Mesothelial cell of epicardium (in vitro differentiated cells): ENCODE measurements at regions not wholly inside any gene's neighbourhood (a gene's known extent, or its start where the extent isn't known, plus 50 kb on each side); places are given as distances from the start of the nearest gene placed in this dataset.

Source experiments
- DNase-seq, 2 experiments: peaks; one replicate each; pipeline ENCODE4 v3.0.0; 2021; ENCODE audit warnings: low spot score in 2 of 2; ENCODE audit not compliant: unreplicated experiment in 2 of 2
- H3K27ac Mint-ChIP-seq: 2 replicates; pipeline ENCODE4 v1.8.0; 2021; ENCODE audit warnings: mixed read lengths
- H3K27me3 Mint-ChIP-seq: 2 replicates; pipeline ENCODE4 v1.8.0; 2021; ENCODE audit warnings: low read depth, mixed read lengths
- H3K36me3 Mint-ChIP-seq: 2 replicates; pipeline ENCODE4 v1.8.0; 2021; ENCODE audit warnings: mixed read lengths
- H3K4me1 Mint-ChIP-seq: 2 replicates; pipeline ENCODE4 v1.8.0; 2021; ENCODE audit warnings: mixed read lengths
- H3K4me3 Mint-ChIP-seq: 2 replicates; pipeline ENCODE4 v1.8.0; 2021; ENCODE audit warnings: mild to moderate bottlenecking, moderate library complexity, mixed read lengths
- H3K9me3 Mint-ChIP-seq: 2 replicates; pipeline ENCODE4 v1.8.0; 2021; ENCODE audit warnings: mixed read lengths
- CTCF ChIP-seq: fragments of 200-600 bp; sonication (generic); IDR thresholded peaks from one replicate; pipeline ENCODE4 v1.5.0; 2021; ENCODE audit warnings: antibody characterized with exemption; ENCODE audit not compliant: unreplicated experiment

- no peak for TF ChIP-seq CTCF
- DNase-seq, result no peak
- Mint-ChIP-seq H3K4me3 (no peak overlapping the region), H3K4me1 (no peaks in the 10 kb centered on the region), H3K27me3 (no peaks in the 10 kb centered on the region), H3K9me3 (peaks cover 4% of the 10 kb centered on the region), H3K27ac (no peak overlapping the region), H3K36me3 (no peaks in the 10 kb centered on the region)
These were observed 512.1 kb downstream of the QKI start for GRCh38 chr6:163926642-163927041.

- DNase-seq, result no peak
- H3K36me3 Mint-ChIP-seq, result no peaks in the 10 kb centered on the region
- no peaks in the 10 kb centered on the region for H3K4me1 Mint-ChIP-seq
- no peak overlapping the region for H3K27ac Mint-ChIP-seq
- no peaks in the 10 kb centered on the region for H3K27me3 Mint-ChIP-seq
- H3K9me3 Mint-ChIP-seq, result peaks cover 4% of the 10 kb centered on the region
- no peak for TF ChIP-seq CTCF
- H3K4me3 Mint-ChIP-seq, result no peak overlapping the region
These were observed 511.3 kb downstream of the QKI start for GRCh38 chr6:163925839-163926238.

- no peak overlapping the region for H3K4me3 Mint-ChIP-seq
- H3K36me3 Mint-ChIP-seq, result no peaks in the 10 kb centered on the region
- H3K9me3 Mint-ChIP-seq, result peaks cover 4% of the 10 kb centered on the region
- H3K27me3 Mint-ChIP-seq, result no peaks in the 10 kb centered on the region
- peaks cover 4% of the 10 kb centered on the region for H3K4me1 Mint-ChIP-seq
- DNase-seq, result no peak
- no peak for TF ChIP-seq CTCF
- H3K27ac Mint-ChIP-seq, result no peak overlapping the region
These were observed 509.3 kb downstream of the QKI start for GRCh38 chr6:163923658-163924411.

- Mint-ChIP-seq H3K4me1 (peaks cover 4% of the 10 kb centered on the region), H3K36me3 (no peaks in the 10 kb centered on the region), H3K27me3 (no peaks in the 10 kb centered on the region), H3K4me3 (no peak overlapping the region), H3K9me3 (peaks cover 4% of the 10 kb centered on the region), H3K27ac (no peak overlapping the region)
- no peak for TF ChIP-seq CTCF
- DNase-seq, result no peak
These were observed 508.0 kb downstream of the QKI start for GRCh38 chr6:163922562-163922961.

- TF ChIP-seq CTCF, result no peak
- no peaks in the 10 kb centered on the region for H3K27me3 Mint-ChIP-seq
- no peak overlapping the region for H3K4me3 Mint-ChIP-seq
- H3K9me3 Mint-ChIP-seq, result peaks cover 4% of the 10 kb centered on the region
- peaks cover 4% of the 10 kb centered on the region for H3K4me1 Mint-ChIP-seq
- no peaks in the 10 kb centered on the region for H3K36me3 Mint-ChIP-seq
- no peak for DNase-seq
- no peak overlapping the region for H3K27ac Mint-ChIP-seq
These were observed 505.1 kb downstream of the QKI start for GRCh38 chr6:163919652-163920051.
